ENCODE measurements at regions not wholly inside any gene's neighbourhood (a gene's known extent, or its start where the extent isn't known, plus 50 kb on each side); places are given as distances from the start of the nearest gene placed in this dataset.

GRCh38 chr2:163187119-163187518, 348.6 kb upstream of the KCNH7 start:
- Mint-ChIP-seq H3K9me3 (no peaks in the 10 kb centered on the region), H3K27ac (no peak overlapping the region), H3K36me3 (ENCODE audit: low read depth) (no peaks in the 10 kb centered on the region), H3K4me3 (no peak overlapping the region), H3K27me3 (ENCODE audit: insufficient read depth) (no peaks in the 10 kb centered on the region; the same call in 1 of the 2 replicates), H3K4me1 (ENCODE audit: low read depth) (no peaks in the 10 kb centered on the region)
- no peak for DNase-seq
- no peak for TF ChIP-seq CTCF (IDR thresholded peaks at IDR 0.05)

- TF ChIP-seq CTCF (IDR thresholded peaks at IDR 0.05), result no peak
- Mint-ChIP-seq H3K4me3 (no peak overlapping the region), H3K4me1 (ENCODE audit: low read depth) (no peaks in the 10 kb centered on the region), H3K36me3 (ENCODE audit: low read depth) (no peaks in the 10 kb centered on the region), H3K27me3 (ENCODE audit: insufficient read depth) (no peaks in the 10 kb centered on the region; the same call in 1 of the 2 replicates), H3K27ac (no peak overlapping the region), H3K9me3 (no peaks in the 10 kb centered on the region)
- DNase-seq, result no peak
Observed at GRCh38 chr2:163185160-163185559, 346.6 kb upstream of the KCNH7 start.

- peak; percentile 82 for TF ChIP-seq CTCF (IDR thresholded peaks at IDR 0.05)
- no peak for DNase-seq
- Mint-ChIP-seq H3K36me3 (ENCODE audit: low read depth) (no peaks in the 10 kb centered on the region), H3K4me3 (no peak overlapping the region), H3K4me1 (ENCODE audit: low read depth) (no peaks in the 10 kb centered on the region), H3K9me3 (no peaks in the 10 kb centered on the region), H3K27ac (no peak overlapping the region), H3K27me3 (ENCODE audit: insufficient read depth) (no peaks in the 10 kb centered on the region; the same call in 1 of the 2 replicates)
Observed at GRCh38 chr2:163182764-163183354, 344.3 kb upstream of the KCNH7 start.

GRCh38 chr2:163177592-163177991, 339.0 kb upstream of the KCNH7 start:
- H3K27me3 Mint-ChIP-seq (ENCODE audit: insufficient read depth), result peaks cover 4% of the 10 kb centered on the region; the same call in 1 of the 2 replicates
- no peaks in the 10 kb centered on the region for H3K9me3 Mint-ChIP-seq
- TF ChIP-seq CTCF (IDR thresholded peaks at IDR 0.05), result no peak
- H3K4me1 Mint-ChIP-seq (ENCODE audit: low read depth), result no peaks in the 10 kb centered on the region
- H3K27ac Mint-ChIP-seq, result no peak overlapping the region
- H3K36me3 Mint-ChIP-seq (ENCODE audit: low read depth), result no peaks in the 10 kb centered on the region
- DNase-seq, result no peak
- no peak overlapping the region for H3K4me3 Mint-ChIP-seq

GRCh38 chr2:163175294-163175693, 336.7 kb upstream of the KCNH7 start:
- no peaks in the 10 kb centered on the region for H3K4me1 Mint-ChIP-seq (ENCODE audit: low read depth)
- no peak overlapping the region for H3K4me3 Mint-ChIP-seq
- no peaks in the 10 kb centered on the region for H3K36me3 Mint-ChIP-seq (ENCODE audit: low read depth)
- no peak for TF ChIP-seq CTCF (IDR thresholded peaks at IDR 0.05)
- no peak overlapping the region for H3K27ac Mint-ChIP-seq
- no peaks in the 10 kb centered on the region for H3K9me3 Mint-ChIP-seq
- no peak for DNase-seq
- peaks cover 4% of the 10 kb centered on the region for H3K27me3 Mint-ChIP-seq (ENCODE audit: insufficient read depth)

GRCh38 chr2:163173591-163173990, 335.0 kb upstream of the KCNH7 start:
- Mint-ChIP-seq H3K9me3 (no peaks in the 10 kb centered on the region), H3K36me3 (ENCODE audit: low read depth) (no peaks in the 10 kb centered on the region), H3K4me1 (ENCODE audit: low read depth) (no peaks in the 10 kb centered on the region), H3K27ac (no peak overlapping the region), H3K27me3 (ENCODE audit: insufficient read depth) (peaks cover 4% of the 10 kb centered on the region), H3K4me3 (no peak overlapping the region)
- TF ChIP-seq CTCF (IDR thresholded peaks at IDR 0.05), result no peak
- DNase-seq, result no peak

Measured in HFFc6 (cell line).